Thyroid gland (tissue), 4 donors: ENCODE measurements at regions not wholly inside any gene's neighbourhood (a gene's known extent, or its start where the extent isn't known, plus 50 kb on each side); places are given as distances from the start of the nearest gene placed in this dataset.

Source experiments
- CTCF ChIP-seq, 6 experiments: fragments of 200-600 bp in 3 of 6; fragments of 450-650 bp in 3 of 6; sonication (generic) in 3 of 6; IDR thresholded peaks; one replicate each; pipeline ENCODE4 v1.5.1; 2016 to 2019; ENCODE audit warnings: antibody characterized with exemption in 6 of 6, mild to moderate bottlenecking in 2 of 6, inconsistent platforms in 1 of 6, moderate library complexity in 1 of 6
- POLR2A ChIP-seq, 2 donors: fragments of 450-650 bp; IDR thresholded peaks; one replicate each; pipeline ENCODE4 v1.6.1; 2017; ENCODE audit warnings: antibody characterized with exemption in 2 of 2, mild to moderate bottlenecking in 2 of 2, moderate library complexity in 1 of 2

GRCh38 chr12:127260999-127261398 lies 1006.0 kb upstream of the TMEM132C start:
- TF ChIP-seq CTCF (IDR thresholded peaks at IDR 0.05) (no peak), POLR2A (IDR thresholded peaks at IDR 0.05) (no peak)
